Calu3 (cell line): ENCODE measurements at regions not wholly inside any gene's neighbourhood (a gene's known extent, or its start where the extent isn't known, plus 50 kb on each side); places are given as distances from the start of the nearest gene placed in this dataset.

Experiments
- BruUV-seq: library from RNA; stranded (reverse); fragments of 400-500 nt; replicated peaks from 2 replicates; lab custom pipeline; 2021; lab: Mats Ljungman, UMichigan
- CTCF ChIA-PET: fragments of 300-600 bp; sonication (Branson Sonifier 250); formaldehyde crosslinking; loops from one replicate; lab custom pipeline; 2022; ENCODE audit warnings: antibody characterized with exemption; lab: Charles Lee
- DNase-seq: peaks from one replicate; pipeline ENCODE4 v3.0.0; 2022
- H3K27ac Mint-ChIP-seq: one replicate; pipeline ENCODE4 v1.8.0; 2022; ENCODE audit warnings: mixed read lengths; ENCODE audit not compliant: unreplicated experiment
- H3K27me3 Mint-ChIP-seq: one replicate; pipeline ENCODE4 v1.8.0; 2022; ENCODE audit warnings: mixed read lengths; ENCODE audit not compliant: unreplicated experiment
- H3K36me3 Mint-ChIP-seq: one replicate; pipeline ENCODE4 v1.8.0; 2022; ENCODE audit warnings: mild to moderate bottlenecking, moderate library complexity, mixed read lengths; ENCODE audit not compliant: insufficient read depth, unreplicated experiment
- H3K4me1 Mint-ChIP-seq: one replicate; pipeline ENCODE4 v1.8.0; 2022; ENCODE audit warnings: mild to moderate bottlenecking, low read depth, mixed read lengths; ENCODE audit not compliant: unreplicated experiment
- H3K4me3 Mint-ChIP-seq: one replicate; pipeline ENCODE4 v1.8.0; 2022; ENCODE audit warnings: mild to moderate bottlenecking, low read depth, moderate library complexity, mixed read lengths; ENCODE audit not compliant: unreplicated experiment
- H3K9me3 Mint-ChIP-seq: one replicate; pipeline ENCODE4 v1.8.0; 2022; ENCODE audit warnings: low read depth, mixed read lengths; ENCODE audit not compliant: unreplicated experiment
- CTCF ChIP-seq: fragments of 200-600 bp; IDR thresholded peaks from one replicate; pipeline ENCODE4 v1.8.0; 2022; ENCODE audit warnings: antibody characterized with exemption; ENCODE audit not compliant: unreplicated experiment
- intact Hi-C: fragments of 100-400 bp; cut with micrococcal nuclease; formaldehyde crosslinking; loops from one replicate; pipeline ENCODE4 v1.10.0; 2022; ENCODE audit not compliant: unreplicated experiment

GRCh38 chr15:59917504-59918157, 86.5 kb upstream of the FOXB1 start:
- TF ChIP-seq CTCF = peak; percentile 75
- H3K27me3 Mint-ChIP-seq = peaks cover 36% of the 10 kb centered on the region
- H3K36me3 Mint-ChIP-seq = no peaks in the 10 kb centered on the region
- H3K4me1 Mint-ChIP-seq = peaks cover 25% of the 10 kb centered on the region
- CTCF ChIA-PET = interaction anchor here (0.6 to 2.8 kb wide), 17 partner anchors 76 to 475 kb away, joined by 3 to 14 read pairs (median 3); no protein-coding TSS in a partner anchor
- peak; percentile 94 for DNase-seq
- no peaks in the 10 kb centered on the region for H3K9me3 Mint-ChIP-seq
- H3K4me3 Mint-ChIP-seq = no peak overlapping the region
- intact Hi-C loops = loop anchor here (1.0 to 10.0 kb wide), 8 partner anchors 90 to 409 kb away; no protein-coding TSS in a partner anchor
- H3K27ac Mint-ChIP-seq = no peak overlapping the region
- BruUV-seq = no TSS peak

GRCh38 chr15:59906046-59906445, 98.1 kb upstream of the FOXB1 start:
- intact Hi-C loops = no loop called here
- Mint-ChIP-seq H3K4me3 (no peak overlapping the region), H3K4me1 (peaks cover 14% of the 10 kb centered on the region), H3K36me3 (no peaks in the 10 kb centered on the region), H3K27me3 (peaks cover 63% of the 10 kb centered on the region), H3K9me3 (no peaks in the 10 kb centered on the region), H3K27ac (no peak overlapping the region)
- DNase-seq = no peak
- CTCF ChIA-PET = no interaction called here
- no peak for TF ChIP-seq CTCF
- no TSS peak for BruUV-seq

GRCh38 chr15:59905176-59905575, 98.9 kb upstream of the FOXB1 start:
- Mint-ChIP-seq H3K4me3 (no peak overlapping the region), H3K36me3 (no peaks in the 10 kb centered on the region), H3K27ac (no peak overlapping the region), H3K4me1 (peaks cover 14% of the 10 kb centered on the region), H3K27me3 (peaks cover 56% of the 10 kb centered on the region), H3K9me3 (no peaks in the 10 kb centered on the region)
- no peak for DNase-seq
- no peak for TF ChIP-seq CTCF
- intact Hi-C loops = no loop called here
- CTCF ChIA-PET = no interaction called here
- no TSS peak for BruUV-seq

- intact Hi-C loops = no loop called here
- H3K27me3 Mint-ChIP-seq = peaks cover 54% of the 10 kb centered on the region
- TF ChIP-seq CTCF = no peak
- no peak for DNase-seq
- H3K9me3 Mint-ChIP-seq = no peaks in the 10 kb centered on the region
- H3K27ac Mint-ChIP-seq = no peak overlapping the region
- H3K36me3 Mint-ChIP-seq = no peaks in the 10 kb centered on the region
- CTCF ChIA-PET = interaction anchor here (0.6 kb wide), 2 partner anchors 31 to 151 kb away, joined by 3 read pairs; no protein-coding TSS in a partner anchor
- peaks cover 14% of the 10 kb centered on the region for H3K4me1 Mint-ChIP-seq
- no peak overlapping the region for H3K4me3 Mint-ChIP-seq
- no TSS peak for BruUV-seq
Observed at GRCh38 chr15:59904450-59905135, 99.5 kb upstream of the FOXB1 start.
